NB4 (cell line): ENCODE measurements at regions not wholly inside any gene's neighbourhood (a gene's known extent, or its start where the extent isn't known, plus 50 kb on each side); places are given as distances from the start of the nearest gene placed in this dataset.

Experiments
- DNase-seq: peaks from one replicate; pipeline ENCODE4 v3.0.0; 2010; ENCODE audit warnings: low read depth
- H3K4me3 ChIP-seq: one replicate; pipeline ENCODE4 v1.5.1; 2011; ENCODE audit warnings: mild to moderate bottlenecking, low read depth, low read length, moderate library complexity
- MAX ChIP-seq: IDR thresholded peaks from 2 replicates; pipeline ENCODE4 v1.6.1; 2011; ENCODE audit warnings: low read depth, low read length
- MYC ChIP-seq: IDR thresholded peaks from 2 replicates; pipeline ENCODE4 v1.6.1; 2011; ENCODE audit warnings: low read depth, low read length
- POLR2A ChIP-seq: IDR thresholded peaks from 2 replicates; pipeline ENCODE4 v1.6.1; 2011; ENCODE audit warnings: mild to moderate bottlenecking; ENCODE audit not compliant: insufficient read length; ENCODE audit errors: extremely low read depth
- TF ChIP-seq, protein P1 (sequence below): IDR thresholded peaks from one replicate; pipeline ENCODE4 v1.5.1; 2012; ENCODE audit warnings: low read depth, low read length

GRCh38 chr6:22435151-22435550 lies 134.2 kb upstream of the HDGFL1 start:
- DNase-seq: no peak
- no peak overlapping the region for H3K4me3 ChIP-seq
- no peak for TF ChIP-seq MAX
- no peak for TF ChIP-seq MYC
- TF ChIP-seq POLR2A: no peak
- TF ChIP-seq, protein P1, sequence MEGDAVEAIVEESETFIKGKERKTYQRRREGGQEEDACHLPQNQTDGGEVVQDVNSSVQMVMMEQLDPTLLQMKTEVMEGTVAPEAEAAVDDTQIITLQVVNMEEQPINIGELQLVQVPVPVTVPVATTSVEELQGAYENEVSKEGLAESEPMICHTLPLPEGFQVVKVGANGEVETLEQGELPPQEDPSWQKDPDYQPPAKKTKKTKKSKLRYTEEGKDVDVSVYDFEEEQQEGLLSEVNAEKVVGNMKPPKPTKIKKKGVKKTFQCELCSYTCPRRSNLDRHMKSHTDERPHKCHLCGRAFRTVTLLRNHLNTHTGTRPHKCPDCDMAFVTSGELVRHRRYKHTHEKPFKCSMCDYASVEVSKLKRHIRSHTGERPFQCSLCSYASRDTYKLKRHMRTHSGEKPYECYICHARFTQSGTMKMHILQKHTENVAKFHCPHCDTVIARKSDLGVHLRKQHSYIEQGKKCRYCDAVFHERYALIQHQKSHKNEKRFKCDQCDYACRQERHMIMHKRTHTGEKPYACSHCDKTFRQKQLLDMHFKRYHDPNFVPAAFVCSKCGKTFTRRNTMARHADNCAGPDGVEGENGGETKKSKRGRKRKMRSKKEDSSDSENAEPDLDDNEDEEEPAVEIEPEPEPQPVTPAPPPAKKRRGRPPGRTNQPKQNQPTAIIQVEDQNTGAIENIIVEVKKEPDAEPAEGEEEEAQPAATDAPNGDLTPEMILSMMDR: no peak

DNA sequence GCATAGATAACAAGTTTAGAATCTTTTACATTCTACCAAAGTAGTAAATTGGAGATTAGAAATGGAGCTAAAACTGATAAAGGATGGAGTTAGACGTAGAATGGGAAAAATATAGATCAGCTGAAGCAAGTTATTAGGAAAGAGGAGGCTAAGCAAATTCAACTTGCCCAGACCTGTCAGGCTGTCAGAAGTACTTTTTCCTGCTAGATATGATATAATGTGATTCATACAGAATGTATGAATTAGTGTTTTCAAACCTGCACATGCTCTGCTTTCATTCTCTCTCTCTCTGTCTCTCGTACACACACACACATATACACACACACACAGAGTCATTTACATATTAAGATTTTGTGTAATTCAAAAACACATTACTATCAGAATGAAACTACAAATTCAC lies 133.2 kb upstream of the HDGFL1 start:
- TF ChIP-seq MAX (no peak), MYC (no peak), POLR2A (no peak)
- TF ChIP-seq, protein P1: no peak
- no peak overlapping the region for H3K4me3 ChIP-seq
- no peak for DNase-seq

GRCh38 chr6:22437665-22438064 lies 131.7 kb upstream of the HDGFL1 start:
- no peak for DNase-seq
- no peak overlapping the region for H3K4me3 ChIP-seq
- TF ChIP-seq MYC (no peak), MAX (no peak), POLR2A (no peak)
- TF ChIP-seq, protein P1: no peak

DNA sequence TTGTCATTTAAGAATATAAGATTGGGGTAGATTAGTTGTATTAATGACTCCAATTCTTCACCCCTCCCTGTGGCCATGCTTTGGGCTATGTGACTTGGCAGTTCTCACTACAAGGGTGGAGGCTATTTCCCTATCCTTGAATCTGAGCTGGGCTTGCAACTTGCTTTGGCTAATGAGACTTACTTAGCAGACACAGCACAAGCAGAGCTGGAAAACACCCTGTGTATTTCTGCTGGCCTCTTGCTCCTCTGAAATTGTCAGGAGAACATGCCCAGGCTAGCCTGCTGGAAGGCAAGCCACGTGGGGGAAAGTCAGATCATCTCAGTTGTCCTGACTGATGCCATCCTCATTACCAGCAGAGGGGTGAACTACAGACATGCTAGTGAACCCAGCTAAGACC lies 126.5 kb upstream of the HDGFL1 start:
- no peak for DNase-seq
- H3K4me3 ChIP-seq: no peak overlapping the region
- TF ChIP-seq MYC (no peak), POLR2A (no peak), MAX (no peak)
- TF ChIP-seq, protein P1: no peak

DNA sequence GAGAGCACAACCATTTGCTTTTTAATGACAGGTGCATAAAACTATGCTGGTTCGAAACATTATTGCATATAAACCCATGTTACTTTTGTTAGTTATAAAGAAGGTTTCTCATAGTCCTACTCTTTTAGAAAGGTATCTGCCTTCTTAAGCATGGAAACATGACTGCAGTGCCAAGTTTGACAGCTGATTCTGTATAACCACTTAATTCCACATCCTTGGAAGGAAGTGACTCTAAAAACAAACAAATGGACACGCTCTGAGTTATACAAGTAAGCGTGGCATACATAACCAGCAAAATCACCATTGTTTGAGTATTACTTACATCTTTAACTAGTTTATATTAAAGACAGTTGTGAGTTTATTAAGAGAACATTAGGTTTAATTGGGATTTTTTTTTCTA lies 125.0 kb upstream of the HDGFL1 start:
- H3K4me3 ChIP-seq: no peak overlapping the region
- TF ChIP-seq MAX: no peak
- no peak for DNase-seq

- no peak overlapping the region for H3K4me3 ChIP-seq
- no peak for DNase-seq
- TF ChIP-seq POLR2A: no peak
- no peak for TF ChIP-seq MAX
- no peak for TF ChIP-seq MYC
Measured at GRCh38 chr6:22445946-22446345, 123.4 kb upstream of the HDGFL1 start.
